ENCODE measurements at regions not wholly inside any gene's neighbourhood (a gene's known extent, or its start where the extent isn't known, plus 50 kb on each side); places are given as distances from the start of the nearest gene placed in this dataset.

DNA sequence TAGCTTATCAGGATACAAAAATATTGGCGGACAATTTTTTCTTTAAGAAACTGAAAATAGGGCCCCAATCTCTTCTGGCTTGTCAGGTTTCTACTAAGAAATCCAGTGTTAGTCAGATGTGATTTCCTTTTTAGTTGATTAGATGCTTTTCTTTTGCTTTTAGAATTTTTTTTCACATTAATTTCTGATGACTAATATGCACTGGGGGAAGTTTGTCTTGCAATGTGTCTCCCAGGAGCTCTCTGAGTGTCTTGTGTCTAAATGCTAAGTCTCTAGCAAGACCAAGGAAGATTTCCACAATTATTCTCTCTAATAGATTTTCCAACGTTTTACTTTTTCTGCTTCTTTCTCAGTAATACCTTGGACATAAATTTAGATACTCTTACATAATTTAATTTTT is 559.8 kb upstream of the TYRP1 start:
- Histone ChIP-seq H3K4me1 (ENCODE audit: insufficient read depth) (no peaks in the 10 kb centered on the region), H3K36me3 (replicated peaks; ENCODE audit: insufficient read depth, low read depth) (no peaks in the 10 kb centered on the region), H3K79me2 (no peaks in the 10 kb centered on the region), H2AFZ (no peak overlapping the region), H3K27ac (no peak overlapping the region), H3K27me3 (no peaks in the 10 kb centered on the region), H3K9me2 (replicated peaks; ENCODE audit: insufficient read depth) (no peaks in the 10 kb centered on the region), H3K4me3 (no peak overlapping the region), H3K9me3 (ENCODE audit: low read depth) (no peaks in the 10 kb centered on the region), H4K20me1 (ENCODE audit: insufficient read depth, poor library complexity, severe bottlenecking) (no peaks in the 10 kb centered on the region), H3K4me2 (no peak overlapping the region)
- TF ChIP-seq EZH2phosphoT487 (IDR thresholded peaks at IDR 0.05; ENCODE audit: low read depth, severe bottlenecking, unreplicated experiment) = no peak
- TF ChIP-seq EZH2 (IDR thresholded peaks at IDR 0.05; ENCODE audit: borderline replicate concordance) = no peak
- TF ChIP-seq CTCF (IDR thresholded peaks at IDR 0.05; ENCODE audit: poor library complexity) = no peak
- 79% methylated on average over 2 of the region's 2 CpGs for WGBS (ENCODE audit: low lambda C conversion rate, missing lambda C conversion rate)
- no peak for DNase-seq (ENCODE audit: low spot score)

- Histone ChIP-seq H4K20me1 (ENCODE audit: insufficient read depth, poor library complexity, severe bottlenecking) (no peaks in the 10 kb centered on the region), H3K36me3 (replicated peaks; ENCODE audit: insufficient read depth, low read depth) (no peaks in the 10 kb centered on the region), H3K27ac (no peak overlapping the region), H3K4me1 (ENCODE audit: insufficient read depth) (no peaks in the 10 kb centered on the region), H3K4me3 (no peak overlapping the region), H3K9me2 (replicated peaks; ENCODE audit: insufficient read depth) (no peaks in the 10 kb centered on the region), H2AFZ (no peak overlapping the region), H3K4me2 (no peak overlapping the region), H3K9me3 (ENCODE audit: low read depth) (no peaks in the 10 kb centered on the region), H3K27me3 (no peaks in the 10 kb centered on the region), H3K79me2 (no peaks in the 10 kb centered on the region)
- no peak for DNase-seq (ENCODE audit: low spot score)
- WGBS (ENCODE audit: low lambda C conversion rate, missing lambda C conversion rate) = 69% methylated on average over 2 of the region's 2 CpGs
- no peak for TF ChIP-seq EZH2phosphoT487 (IDR thresholded peaks at IDR 0.05; ENCODE audit: low read depth, severe bottlenecking, unreplicated experiment)
- no peak for TF ChIP-seq CTCF (IDR thresholded peaks at IDR 0.05; ENCODE audit: poor library complexity)
- no peak for TF ChIP-seq EZH2 (IDR thresholded peaks at IDR 0.05; ENCODE audit: borderline replicate concordance)
Measured at GRCh38 chr9:12141422-12141821, 551.8 kb upstream of the TYRP1 start.

DNA sequence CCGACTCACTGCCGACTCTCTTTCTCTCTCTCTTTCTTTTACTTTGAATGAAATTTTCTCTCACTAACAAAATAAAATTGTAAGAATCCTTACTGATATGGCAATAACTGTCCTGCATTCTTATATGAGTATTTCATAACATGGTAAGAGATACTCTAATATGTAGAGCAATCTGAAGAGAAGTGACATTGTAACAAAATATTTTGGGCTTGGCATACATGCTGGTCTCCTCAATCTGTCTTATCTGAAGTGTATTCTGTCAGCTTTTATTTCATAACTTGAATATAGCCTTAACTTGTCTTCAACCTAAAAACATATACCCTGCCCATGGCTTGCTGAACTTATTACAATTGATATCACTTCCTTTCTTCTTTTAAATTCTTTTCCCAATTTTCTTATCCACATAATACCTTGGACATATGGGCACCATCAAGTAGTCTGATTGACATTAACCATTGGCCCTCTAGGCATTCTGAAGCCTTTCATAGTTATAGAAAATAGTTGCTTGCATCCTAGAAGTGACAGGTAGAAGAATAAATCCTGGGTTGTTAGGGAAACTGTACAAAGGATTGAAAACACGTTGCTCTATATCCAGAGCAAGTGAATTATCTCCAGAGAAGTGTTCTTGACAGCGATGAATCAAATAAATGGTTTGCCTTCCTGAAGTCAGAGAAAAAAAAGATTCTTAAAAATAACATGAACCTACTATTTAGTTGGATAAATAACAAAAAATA is 537.6 kb upstream of the TYRP1 start:
- no peaks in the 10 kb centered on the region for H3K36me3 ChIP-seq (replicated peaks; ENCODE audit: insufficient read depth, low read depth)
- H2AFZ ChIP-seq = no peak overlapping the region
- WGBS (ENCODE audit: low lambda C conversion rate, missing lambda C conversion rate) = 85% methylated on average over 4 of the region's 4 CpGs
- H4K20me1 ChIP-seq (ENCODE audit: insufficient read depth, poor library complexity, severe bottlenecking) = no peaks in the 10 kb centered on the region
- H3K9me3 ChIP-seq (ENCODE audit: low read depth) = no peaks in the 10 kb centered on the region
- H3K4me1 ChIP-seq (ENCODE audit: insufficient read depth) = no peaks in the 10 kb centered on the region
- no peak overlapping the region for H3K4me3 ChIP-seq
- no peaks in the 10 kb centered on the region for H3K79me2 ChIP-seq
- no peak for TF ChIP-seq EZH2 (IDR thresholded peaks at IDR 0.05; ENCODE audit: borderline replicate concordance)
- no peak for TF ChIP-seq CTCF (IDR thresholded peaks at IDR 0.05; ENCODE audit: poor library complexity)
- no peak for TF ChIP-seq EZH2phosphoT487 (IDR thresholded peaks at IDR 0.05; ENCODE audit: low read depth, severe bottlenecking, unreplicated experiment)
- H3K27me3 ChIP-seq = no peaks in the 10 kb centered on the region
- H3K27ac ChIP-seq = no peak overlapping the region
- no peak for DNase-seq (ENCODE audit: low spot score)
- H3K9me2 ChIP-seq (replicated peaks; ENCODE audit: insufficient read depth) = no peaks in the 10 kb centered on the region
- H3K4me2 ChIP-seq = no peak overlapping the region

Data from hepatocyte (in vitro differentiated cells).